GM12873 (cell line): ENCODE measurements at regions not wholly inside any gene's neighbourhood (a gene's known extent, or its start where the extent isn't known, plus 50 kb on each side); places are given as distances from the start of the nearest gene placed in this dataset.

Experiments used
- TF ChIP-seq, protein P1 (sequence below): IDR thresholded peaks from 2 replicates; pipeline ENCODE4 v1.5.1; 2012; ENCODE audit warnings: low read depth, mild to moderate bottlenecking, moderate library complexity, low read length, control low read depth; ENCODE audit not compliant: insufficient read depth; ENCODE audit errors: missing control alignments

- TF ChIP-seq, protein P1, sequence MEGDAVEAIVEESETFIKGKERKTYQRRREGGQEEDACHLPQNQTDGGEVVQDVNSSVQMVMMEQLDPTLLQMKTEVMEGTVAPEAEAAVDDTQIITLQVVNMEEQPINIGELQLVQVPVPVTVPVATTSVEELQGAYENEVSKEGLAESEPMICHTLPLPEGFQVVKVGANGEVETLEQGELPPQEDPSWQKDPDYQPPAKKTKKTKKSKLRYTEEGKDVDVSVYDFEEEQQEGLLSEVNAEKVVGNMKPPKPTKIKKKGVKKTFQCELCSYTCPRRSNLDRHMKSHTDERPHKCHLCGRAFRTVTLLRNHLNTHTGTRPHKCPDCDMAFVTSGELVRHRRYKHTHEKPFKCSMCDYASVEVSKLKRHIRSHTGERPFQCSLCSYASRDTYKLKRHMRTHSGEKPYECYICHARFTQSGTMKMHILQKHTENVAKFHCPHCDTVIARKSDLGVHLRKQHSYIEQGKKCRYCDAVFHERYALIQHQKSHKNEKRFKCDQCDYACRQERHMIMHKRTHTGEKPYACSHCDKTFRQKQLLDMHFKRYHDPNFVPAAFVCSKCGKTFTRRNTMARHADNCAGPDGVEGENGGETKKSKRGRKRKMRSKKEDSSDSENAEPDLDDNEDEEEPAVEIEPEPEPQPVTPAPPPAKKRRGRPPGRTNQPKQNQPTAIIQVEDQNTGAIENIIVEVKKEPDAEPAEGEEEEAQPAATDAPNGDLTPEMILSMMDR = no peak
Measured at GRCh38 chr10:120987359-120987758, 136.2 kb downstream of the WDR11 start.

DNA sequence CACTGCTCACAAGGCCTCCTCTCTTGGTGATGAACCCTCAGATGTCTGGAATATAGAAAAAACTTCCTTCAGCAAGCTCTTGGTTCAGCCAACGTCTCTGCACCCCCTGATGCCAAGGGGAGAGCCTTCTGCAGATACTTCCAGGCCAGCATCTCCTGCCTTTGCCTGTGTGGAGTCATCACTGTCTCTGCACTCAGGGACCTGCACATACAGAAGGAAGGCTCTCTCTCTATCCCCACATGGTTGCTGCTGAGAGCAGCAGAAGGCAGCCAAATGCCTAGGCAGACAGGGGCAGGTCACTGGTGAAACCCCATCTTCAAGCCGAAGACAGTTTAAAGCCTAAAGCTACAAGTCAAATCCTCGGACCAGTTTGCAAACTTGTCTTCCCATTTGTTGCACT is 137.6 kb downstream of the WDR11 start:
- TF ChIP-seq, protein P1 = no peak

GRCh38 chr10:120989279-120989678 is 138.1 kb downstream of the WDR11 start:
- TF ChIP-seq, protein P1 = no peak

DNA sequence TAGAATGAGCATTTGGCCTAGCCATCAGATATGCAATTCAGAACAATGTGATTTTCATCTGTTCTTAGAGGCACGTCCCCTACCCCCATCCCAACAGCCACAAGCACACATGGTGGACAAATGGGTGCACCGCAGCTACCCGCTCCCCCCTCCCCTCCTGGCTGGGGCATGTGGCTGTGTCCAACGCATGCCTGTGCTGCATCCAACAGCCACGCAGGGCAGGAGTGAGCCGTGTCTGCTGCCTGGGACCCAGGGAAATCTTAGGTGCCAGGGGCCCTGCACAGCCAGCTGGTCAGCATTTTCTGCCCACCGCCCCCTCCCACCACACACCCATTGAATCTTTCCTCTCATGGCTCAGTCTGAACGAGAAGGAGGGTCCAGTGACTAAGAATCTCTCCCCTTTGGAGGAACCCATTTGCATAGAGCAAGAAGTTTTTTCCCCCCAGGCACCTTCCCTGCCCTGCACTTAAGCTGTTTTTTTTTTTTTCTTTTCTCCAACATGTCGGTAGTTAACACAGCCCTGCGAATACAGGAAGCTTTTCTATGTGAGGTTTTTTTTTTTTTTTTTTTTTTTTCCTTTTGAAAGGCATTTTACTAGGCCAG is 138.9 kb downstream of the WDR11 start:
- TF ChIP-seq, protein P1 = no peak

DNA sequence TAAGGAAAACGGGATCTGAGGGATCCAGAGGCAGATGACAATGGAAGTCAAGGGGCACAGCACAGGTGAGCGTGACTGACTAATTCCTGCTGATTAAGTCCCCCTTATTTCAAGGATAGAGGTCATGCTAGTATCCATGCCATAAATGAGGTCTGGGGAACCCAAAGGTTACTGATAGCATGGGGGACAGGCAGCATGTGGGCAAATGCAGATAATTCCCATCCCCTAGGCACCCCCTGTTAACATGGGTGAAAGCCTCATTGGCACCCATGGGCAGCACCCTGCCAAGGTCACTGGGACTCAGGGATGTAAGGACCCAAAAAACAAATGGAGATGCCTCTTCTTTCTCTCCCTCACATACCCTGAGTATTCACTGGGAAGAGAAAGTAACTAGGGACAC is 139.7 kb downstream of the WDR11 start:
- TF ChIP-seq, protein P1 = no peak

- TF ChIP-seq, protein P1 = no peak
Measured at GRCh38 chr10:120993089-120993488, 141.9 kb downstream of the WDR11 start.

- TF ChIP-seq, protein P1 = no peak
Measured at GRCh38 chr10:120995768-120996167, 144.6 kb downstream of the WDR11 start.

GRCh38 chr10:120996456-120997034 is 145.4 kb downstream of the WDR11 start:
- TF ChIP-seq, protein P1 = no peak
